Osteocyte (in vitro differentiated cells): ENCODE measurements at regions not wholly inside any gene's neighbourhood (a gene's known extent, or its start where the extent isn't known, plus 50 kb on each side); places are given as distances from the start of the nearest gene placed in this dataset.

ENCODE experiments used
- DNase-seq: peaks from one replicate; pipeline ENCODE4 v3.0.0; 2021; ENCODE audit warnings: mixed read lengths; ENCODE audit not compliant: unreplicated experiment; ENCODE audit errors: extremely low spot score
- H3K27ac Mint-ChIP-seq: one replicate; pipeline ENCODE4 v1.8.0; 2021; ENCODE audit warnings: mild to moderate bottlenecking, mixed read lengths; ENCODE audit not compliant: unreplicated experiment
- H3K27me3 Mint-ChIP-seq: one replicate; pipeline ENCODE4 v1.8.0; 2021; ENCODE audit warnings: mixed read lengths; ENCODE audit not compliant: unreplicated experiment
- H3K36me3 Mint-ChIP-seq: one replicate; pipeline ENCODE4 v1.8.0; 2021; ENCODE audit warnings: mixed read lengths; ENCODE audit not compliant: unreplicated experiment
- H3K4me1 Mint-ChIP-seq: one replicate; pipeline ENCODE4 v1.8.0; 2021; ENCODE audit warnings: mixed read lengths; ENCODE audit not compliant: unreplicated experiment
- H3K4me3 Mint-ChIP-seq: one replicate; pipeline ENCODE4 v1.8.0; 2021; ENCODE audit warnings: mild to moderate bottlenecking, moderate library complexity, mixed read lengths; ENCODE audit not compliant: unreplicated experiment
- H3K9me3 Mint-ChIP-seq: one replicate; pipeline ENCODE4 v1.8.0; 2021; ENCODE audit warnings: mixed read lengths; ENCODE audit not compliant: unreplicated experiment
- TF ChIP-seq, protein P1 (sequence below): fragments of 200-600 bp; sonication (generic); IDR thresholded peaks from 2 replicates; pipeline ENCODE4 v1.5.0; 2021; ENCODE audit warnings: antibody characterized with exemption, mild to moderate bottlenecking, moderate library complexity

DNA sequence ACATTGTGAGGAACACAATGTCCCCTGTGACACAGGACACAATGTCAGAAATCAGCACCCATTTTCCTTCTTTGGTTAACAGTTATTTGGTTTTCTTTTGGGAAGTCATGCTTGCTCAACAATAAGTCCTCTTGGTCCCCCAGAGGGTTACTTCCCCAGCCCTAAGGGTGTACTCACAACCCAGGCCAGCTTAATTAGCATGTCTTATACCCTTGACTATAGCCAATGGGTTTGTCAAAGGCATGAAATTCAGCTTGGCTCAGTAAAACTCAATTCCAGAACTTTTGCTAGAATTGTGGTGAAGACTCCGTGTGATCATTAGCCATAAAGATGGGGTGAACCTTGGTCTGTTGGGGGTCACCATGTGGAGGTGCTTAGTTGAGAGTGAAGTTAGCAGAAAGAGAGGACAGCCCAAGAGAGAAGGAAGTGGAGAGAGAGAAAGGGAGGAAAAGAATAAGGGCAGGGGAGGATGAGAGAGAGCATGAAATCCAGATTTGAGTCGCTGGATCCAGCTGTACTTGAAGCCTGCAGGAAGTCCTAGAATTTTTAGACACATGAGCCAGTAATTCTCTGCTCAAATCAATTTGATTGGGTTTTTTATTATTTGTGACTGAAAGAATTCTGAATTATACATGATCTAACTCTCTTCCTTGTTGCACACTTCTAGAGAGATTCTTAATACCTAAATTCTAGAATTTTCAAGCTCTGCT is 321.3 kb upstream of the JAG1 start:
- H3K27me3 Mint-ChIP-seq = no peaks in the 10 kb centered on the region
- no peak overlapping the region for H3K27ac Mint-ChIP-seq
- no peak for DNase-seq
- H3K9me3 Mint-ChIP-seq = no peaks in the 10 kb centered on the region
- TF ChIP-seq, protein P1, sequence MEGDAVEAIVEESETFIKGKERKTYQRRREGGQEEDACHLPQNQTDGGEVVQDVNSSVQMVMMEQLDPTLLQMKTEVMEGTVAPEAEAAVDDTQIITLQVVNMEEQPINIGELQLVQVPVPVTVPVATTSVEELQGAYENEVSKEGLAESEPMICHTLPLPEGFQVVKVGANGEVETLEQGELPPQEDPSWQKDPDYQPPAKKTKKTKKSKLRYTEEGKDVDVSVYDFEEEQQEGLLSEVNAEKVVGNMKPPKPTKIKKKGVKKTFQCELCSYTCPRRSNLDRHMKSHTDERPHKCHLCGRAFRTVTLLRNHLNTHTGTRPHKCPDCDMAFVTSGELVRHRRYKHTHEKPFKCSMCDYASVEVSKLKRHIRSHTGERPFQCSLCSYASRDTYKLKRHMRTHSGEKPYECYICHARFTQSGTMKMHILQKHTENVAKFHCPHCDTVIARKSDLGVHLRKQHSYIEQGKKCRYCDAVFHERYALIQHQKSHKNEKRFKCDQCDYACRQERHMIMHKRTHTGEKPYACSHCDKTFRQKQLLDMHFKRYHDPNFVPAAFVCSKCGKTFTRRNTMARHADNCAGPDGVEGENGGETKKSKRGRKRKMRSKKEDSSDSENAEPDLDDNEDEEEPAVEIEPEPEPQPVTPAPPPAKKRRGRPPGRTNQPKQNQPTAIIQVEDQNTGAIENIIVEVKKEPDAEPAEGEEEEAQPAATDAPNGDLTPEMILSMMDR = no peak
- no peak overlapping the region for H3K4me3 Mint-ChIP-seq
- peaks cover 20% of the 10 kb centered on the region for H3K4me1 Mint-ChIP-seq
- no peaks in the 10 kb centered on the region for H3K36me3 Mint-ChIP-seq

DNA sequence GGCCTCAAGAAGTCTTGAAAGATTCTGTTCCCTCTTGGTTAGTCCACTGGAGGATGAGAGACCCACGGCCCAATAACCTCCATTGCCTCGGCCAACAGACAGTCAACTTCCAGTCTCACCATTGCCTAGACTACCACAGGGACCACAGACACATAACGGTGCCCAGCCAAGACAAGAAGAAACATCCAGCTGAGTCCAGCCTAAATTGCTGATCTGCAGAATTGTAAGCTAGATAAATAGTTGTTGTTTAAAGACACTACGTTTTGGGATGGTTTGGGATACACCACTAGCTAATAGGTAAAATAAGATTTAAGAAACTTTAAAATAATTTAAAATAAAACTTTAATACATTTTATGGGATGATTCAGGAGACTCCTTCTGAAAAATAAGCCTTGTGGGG is 324.7 kb upstream of the JAG1 start:
- TF ChIP-seq, protein P1 = no peak
- DNase-seq = no peak
- no peaks in the 10 kb centered on the region for H3K36me3 Mint-ChIP-seq

DNA sequence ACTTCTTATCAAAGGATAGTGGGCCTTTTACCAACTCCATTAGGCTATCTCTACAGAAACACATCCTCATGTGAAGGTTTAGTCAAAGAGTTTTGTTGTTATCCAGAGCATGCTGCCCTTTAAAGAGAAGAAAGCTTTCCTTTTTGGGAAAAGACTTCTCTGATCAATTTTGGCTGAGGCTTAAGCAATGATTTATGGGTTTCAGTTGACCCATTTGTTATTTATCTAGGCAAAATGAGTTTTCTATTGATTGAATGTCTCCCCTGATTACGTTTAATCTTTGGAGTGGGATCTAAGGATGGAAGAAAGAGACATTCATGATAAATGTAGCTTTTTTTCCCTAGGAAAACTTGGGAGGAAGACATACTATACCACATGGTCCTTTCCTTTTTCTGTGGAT is 326.6 kb upstream of the JAG1 start:
- Mint-ChIP-seq H3K27me3 (no peaks in the 10 kb centered on the region), H3K4me1 (peaks cover 29% of the 10 kb centered on the region), H3K9me3 (no peaks in the 10 kb centered on the region), H3K4me3 (no peak overlapping the region), H3K36me3 (no peaks in the 10 kb centered on the region), H3K27ac (no peak overlapping the region)
- no peak for DNase-seq
- TF ChIP-seq, protein P1 = no peak

More for the DNA sequence above, 324.7 kb upstream of the JAG1 start:
- Mint-ChIP-seq H3K4me3 (no peak overlapping the region), H3K4me1 (peaks cover 27% of the 10 kb centered on the region), H3K27me3 (no peaks in the 10 kb centered on the region), H3K27ac (no peak overlapping the region), H3K9me3 (no peaks in the 10 kb centered on the region)

DNA sequence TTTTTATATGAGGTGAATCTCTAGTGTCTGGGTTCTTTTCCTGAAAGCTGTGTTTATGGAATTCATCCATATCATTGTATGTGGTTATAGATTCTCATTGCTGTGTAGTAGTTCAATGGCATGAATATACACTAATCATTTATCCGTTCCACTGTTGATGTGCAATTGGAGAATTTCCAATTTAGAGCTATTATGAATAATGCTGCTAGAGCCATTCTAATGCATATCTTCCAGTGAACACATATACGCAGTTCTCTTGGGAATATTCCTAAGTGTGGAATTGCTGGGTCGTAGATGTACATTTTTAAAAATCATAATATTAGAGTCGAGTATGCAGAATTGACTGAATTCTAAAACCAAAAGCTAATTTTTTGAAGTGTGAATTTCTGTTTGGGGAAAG is 327.5 kb upstream of the JAG1 start:
- Mint-ChIP-seq H3K4me1 (peaks cover 29% of the 10 kb centered on the region), H3K27ac (peak overlapping the region; percentile 83), H3K9me3 (no peaks in the 10 kb centered on the region), H3K36me3 (no peaks in the 10 kb centered on the region), H3K27me3 (no peaks in the 10 kb centered on the region), H3K4me3 (no peak overlapping the region)
- TF ChIP-seq, protein P1 = no peak
- DNase-seq = no peak

DNA sequence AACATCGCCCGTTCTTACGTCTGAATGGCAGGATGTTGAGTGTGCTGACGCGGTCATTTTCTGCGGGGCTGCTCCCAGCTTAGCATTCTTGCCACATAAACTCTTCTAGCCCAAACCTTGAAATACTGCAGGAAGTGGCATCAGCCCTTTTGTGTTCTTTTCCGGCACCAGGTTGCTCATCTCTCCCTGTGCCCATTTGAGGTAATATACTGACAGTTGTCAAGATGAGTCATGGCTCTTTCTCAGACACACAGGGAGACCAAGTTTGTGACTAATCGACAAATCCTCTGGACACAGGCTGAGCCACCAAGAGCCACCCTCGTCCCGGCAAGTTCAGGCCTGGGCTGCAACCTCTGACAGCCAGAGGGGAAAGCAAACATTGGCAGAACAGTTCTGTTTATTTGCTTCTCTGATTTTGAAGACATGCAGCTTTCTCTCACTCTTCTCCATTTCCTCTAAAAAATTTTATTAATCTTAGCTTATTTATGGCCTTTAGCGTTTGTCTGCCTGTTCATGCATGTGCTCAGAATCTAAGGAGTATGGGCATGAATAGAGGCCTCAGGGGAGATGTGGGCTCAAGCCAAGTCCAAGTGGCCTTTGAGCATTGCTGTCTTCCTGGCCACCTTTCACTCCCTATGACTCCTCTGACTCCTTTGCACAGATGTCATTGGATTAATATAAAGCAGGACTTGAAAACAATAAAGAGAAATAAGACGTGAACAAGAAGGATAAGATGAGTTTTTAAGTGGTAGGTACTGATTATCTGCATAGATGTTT is 328.2 kb upstream of the JAG1 start:
- no peaks in the 10 kb centered on the region for H3K9me3 Mint-ChIP-seq
- no peak for DNase-seq
- H3K4me1 Mint-ChIP-seq = peaks cover 29% of the 10 kb centered on the region
- TF ChIP-seq, protein P1 = no peak
- no peak overlapping the region for H3K4me3 Mint-ChIP-seq
- H3K36me3 Mint-ChIP-seq = no peaks in the 10 kb centered on the region
- peak overlapping the region; percentile 83 for H3K27ac Mint-ChIP-seq
- H3K27me3 Mint-ChIP-seq = no peaks in the 10 kb centered on the region
